Psoas muscle (tissue), 7 donors: ENCODE measurements at regions not wholly inside any gene's neighbourhood (a gene's known extent, or its start where the extent isn't known, plus 50 kb on each side); places are given as distances from the start of the nearest gene placed in this dataset.
"Not testable (repeated sequence)": the region's sequence is repeated elsewhere in the genome, so short reads cannot be mapped to it uniquely, and the experiment has no call there.

Source experiments
- ATAC-seq, 4 donors: fragments of 200-7000 bp; cut with Tn5 transposase; one replicate each; pipeline ENCODE4 v1.9.1; 2020; ENCODE audit warnings: moderate library complexity in 3 of 4, mild to moderate bottlenecking in 2 of 4
- DNase-seq, 2 donors: peaks; one replicate each; pipeline ENCODE4 v3.0.0-alpha.2; 2020
- H3K27ac ChIP-seq: fragments of 200-600 bp; one replicate; pipeline ENCODE4 v1.8.0; 2022
- H3K27me3 ChIP-seq, 3 donors: fragments of 200-600 bp in 1 of 3; one replicate each; pipeline versions ENCODE4 v1.6.1 to v1.8.0; 2013 to 2022; ENCODE audit warnings: low read length in 2 of 3, mild to moderate bottlenecking in 2 of 3, moderate library complexity in 1 of 3; ENCODE audit not compliant: insufficient read depth in 3 of 3
- H3K36me3 ChIP-seq, 2 donors: fragments of 200-600 bp in 1 of 2; one replicate each; pipeline versions ENCODE4 v1.6.1 to v1.8.0; 2013 to 2022; ENCODE audit warnings: low read depth in 1 of 2, mild to moderate bottlenecking in 1 of 2, moderate library complexity in 1 of 2; ENCODE audit not compliant: insufficient read depth in 1 of 2
- H3K4me1 ChIP-seq: fragments of 200-600 bp; one replicate; pipeline ENCODE4 v1.8.0; 2022
- H3K4me3 ChIP-seq: fragments of 200-600 bp; one replicate; pipeline ENCODE4 v1.8.0; 2022; ENCODE audit warnings: mild to moderate bottlenecking
- H3K9me3 ChIP-seq: fragments of 200-600 bp; one replicate; pipeline ENCODE4 v1.8.0; 2022
- WGBS, 3 donors: extraction: QIAGEN DNeasy Blood & Tissue Kit; methylation state at CpG; one replicate each; pipeline versions ENCODE4 v1.1.6 to v1.1.7; 2013; 5-methylcytosine and 5-hydroxymethylcytosine counted together
- intact Hi-C, 2 donors: fragments of 100-400 bp; cut with DNase I; formaldehyde crosslinking; loops; one replicate each; pipeline versions ENCODE4 v1.11.0 to v1.14.2; 2022
- TF ChIP-seq, protein P1 (sequence below): fragments of 200-600 bp; IDR thresholded peaks from one replicate; pipeline ENCODE4 v1.8.0; 2022; ENCODE audit warnings: antibody characterized with exemption
- donor health status: healthy with polysubstance abuse.
- donor health status: DM: no; HTN: no; CAD: no; lungs with moderate emphysema.
- donor health status: Bipolar disorder and iron deficiency.
- donor health status: healthy.
- donor health status: DM: yes; HTN: yes; CAD: no.
- donor health status: DM: no; HTN: no; CAD: no.
- donor health status: DM: yes; HTN: yes; CAD: no.

DNA sequence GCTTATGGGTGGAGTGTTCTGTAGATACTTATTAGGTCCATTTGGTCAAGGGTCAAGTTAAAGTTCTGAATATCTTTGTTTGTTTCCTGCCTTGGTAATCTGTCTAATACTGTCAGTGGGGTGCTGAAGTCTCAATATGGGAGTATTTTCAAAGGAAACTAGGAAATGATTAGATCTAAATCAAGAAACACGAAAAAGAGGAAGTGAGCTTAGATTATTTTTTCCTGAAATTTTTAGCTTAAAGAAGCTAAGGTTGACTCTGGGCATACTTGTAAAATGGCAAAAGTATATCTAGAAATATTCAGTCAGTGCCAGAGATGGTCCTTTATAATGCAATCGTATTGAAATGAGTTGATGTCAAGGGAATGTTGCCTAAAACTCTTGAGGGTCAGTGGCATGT lies 313.5 kb downstream of the ICE1 start:
- Histone ChIP-seq H3K27me3 (no peaks in the 10 kb centered on the region), H3K4me3 (no peak overlapping the region), H3K36me3 (no peaks in the 10 kb centered on the region), H3K9me3 (no peaks in the 10 kb centered on the region), H3K27ac (no peak overlapping the region), H3K4me1 (no peaks in the 10 kb centered on the region)
- intact Hi-C loops, result no loop called here
- DNase-seq (no peak), ATAC-seq (no peak)
- TF ChIP-seq, protein P1, sequence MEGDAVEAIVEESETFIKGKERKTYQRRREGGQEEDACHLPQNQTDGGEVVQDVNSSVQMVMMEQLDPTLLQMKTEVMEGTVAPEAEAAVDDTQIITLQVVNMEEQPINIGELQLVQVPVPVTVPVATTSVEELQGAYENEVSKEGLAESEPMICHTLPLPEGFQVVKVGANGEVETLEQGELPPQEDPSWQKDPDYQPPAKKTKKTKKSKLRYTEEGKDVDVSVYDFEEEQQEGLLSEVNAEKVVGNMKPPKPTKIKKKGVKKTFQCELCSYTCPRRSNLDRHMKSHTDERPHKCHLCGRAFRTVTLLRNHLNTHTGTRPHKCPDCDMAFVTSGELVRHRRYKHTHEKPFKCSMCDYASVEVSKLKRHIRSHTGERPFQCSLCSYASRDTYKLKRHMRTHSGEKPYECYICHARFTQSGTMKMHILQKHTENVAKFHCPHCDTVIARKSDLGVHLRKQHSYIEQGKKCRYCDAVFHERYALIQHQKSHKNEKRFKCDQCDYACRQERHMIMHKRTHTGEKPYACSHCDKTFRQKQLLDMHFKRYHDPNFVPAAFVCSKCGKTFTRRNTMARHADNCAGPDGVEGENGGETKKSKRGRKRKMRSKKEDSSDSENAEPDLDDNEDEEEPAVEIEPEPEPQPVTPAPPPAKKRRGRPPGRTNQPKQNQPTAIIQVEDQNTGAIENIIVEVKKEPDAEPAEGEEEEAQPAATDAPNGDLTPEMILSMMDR, result no peak
- 75 to 80% (median 77%) methylated on average over 2 of the region's 2 CpGs for WGBS, 3 donors

DNA sequence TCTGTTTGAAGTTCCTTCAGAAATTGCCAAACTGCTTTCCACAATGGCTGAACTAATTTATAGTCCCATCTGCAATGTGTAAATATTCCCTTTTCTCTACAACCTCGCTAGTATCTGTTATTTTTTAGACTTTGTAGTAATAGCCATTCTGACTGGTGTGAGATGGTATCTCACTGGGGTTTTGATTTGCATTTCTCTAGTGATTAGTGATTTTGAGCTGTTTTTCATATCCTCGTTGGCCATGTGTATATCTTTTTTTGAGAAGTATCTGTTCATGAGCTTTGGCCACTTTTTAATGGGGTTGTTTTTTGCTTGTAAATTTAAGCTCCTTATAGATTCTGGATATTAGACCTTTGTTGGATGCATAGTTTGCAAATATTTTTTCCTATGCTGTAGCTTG lies 310.6 kb downstream of the ICE1 start:
- intact Hi-C loops, ATAC-seq: not testable (repeated sequence)
- 58 to 67% (median 66%) methylated on average over 2 of the region's 2 CpGs for WGBS, 3 donors

DNA sequence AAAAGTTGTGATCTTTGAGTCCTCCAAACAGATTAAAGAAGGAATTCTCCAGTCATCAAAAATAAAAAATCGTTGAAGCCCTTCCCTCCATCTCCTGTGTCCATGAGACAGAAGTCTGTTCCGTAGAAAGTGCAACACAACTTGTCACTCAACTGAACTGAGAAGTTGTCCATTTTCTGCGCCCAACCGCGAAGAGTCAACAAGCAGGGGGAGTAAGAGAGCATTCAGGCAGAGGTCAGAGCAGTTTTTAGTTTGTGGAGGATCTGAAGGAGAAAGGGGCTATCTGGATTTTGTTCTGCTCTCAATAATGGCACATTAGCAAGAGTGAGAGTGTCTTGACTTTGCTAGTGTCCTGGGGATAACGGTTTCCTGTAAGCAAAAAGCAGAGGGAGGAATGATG lies 303.9 kb downstream of the ICE1 start:
- Histone ChIP-seq H3K36me3 (no peaks in the 10 kb centered on the region), H3K4me1 (no peaks in the 10 kb centered on the region), H3K27me3 (no peaks in the 10 kb centered on the region), H3K27ac (no peak overlapping the region), H3K4me3 (no peak overlapping the region), H3K9me3 (no peaks in the 10 kb centered on the region)
- 73 to 76% (median 74%) methylated on average over 6 of the region's 6 CpGs for WGBS, 3 donors
- DNase-seq, result no peak
- intact Hi-C loops, result no loop called here
- TF ChIP-seq, protein P1, result no peak
- ATAC-seq, result no peak

More for the DNA sequence above, 310.6 kb downstream of the ICE1 start:
- H3K27me3 ChIP-seq, H3K27ac ChIP-seq, H3K4me3 ChIP-seq, H3K4me1 ChIP-seq, H3K36me3 ChIP-seq, H3K9me3 ChIP-seq, DNase-seq: not testable (repeated sequence)

DNA sequence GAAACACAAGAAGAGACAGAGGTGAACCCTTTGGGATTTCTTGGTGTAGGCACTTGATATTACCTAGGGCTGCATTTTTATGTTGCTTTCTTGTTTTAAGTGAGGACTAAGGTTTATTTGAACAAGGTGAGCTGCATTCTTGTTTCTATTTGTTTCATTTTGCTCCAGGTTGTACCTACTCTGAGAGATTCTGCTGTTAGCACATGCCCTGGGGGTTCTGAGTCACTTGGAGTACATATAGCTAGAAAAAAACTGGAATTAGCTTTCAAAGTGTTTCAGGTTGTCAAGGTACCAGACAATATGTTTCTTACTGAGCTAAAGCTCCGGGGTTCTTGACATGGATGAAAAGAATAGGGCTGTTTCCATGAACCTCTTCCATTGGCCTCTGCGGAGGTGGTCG lies 299.4 kb downstream of the ICE1 start:
- intact Hi-C loops, result no loop called here
- DNase-seq (no peak), ATAC-seq (no peak)
- Histone ChIP-seq H3K27ac (no peak overlapping the region), H3K4me1 (no peaks in the 10 kb centered on the region), H3K36me3 (no peaks in the 10 kb centered on the region), H3K27me3 (no peaks in the 10 kb centered on the region), H3K9me3 (no peaks in the 10 kb centered on the region), H3K4me3 (no peak overlapping the region)
- TF ChIP-seq, protein P1, result no peak
- 72 to 88% (median 73%) methylated on average over 3 of the region's 3 CpGs for whole genome bisulfite sequencing, 3 donors

DNA sequence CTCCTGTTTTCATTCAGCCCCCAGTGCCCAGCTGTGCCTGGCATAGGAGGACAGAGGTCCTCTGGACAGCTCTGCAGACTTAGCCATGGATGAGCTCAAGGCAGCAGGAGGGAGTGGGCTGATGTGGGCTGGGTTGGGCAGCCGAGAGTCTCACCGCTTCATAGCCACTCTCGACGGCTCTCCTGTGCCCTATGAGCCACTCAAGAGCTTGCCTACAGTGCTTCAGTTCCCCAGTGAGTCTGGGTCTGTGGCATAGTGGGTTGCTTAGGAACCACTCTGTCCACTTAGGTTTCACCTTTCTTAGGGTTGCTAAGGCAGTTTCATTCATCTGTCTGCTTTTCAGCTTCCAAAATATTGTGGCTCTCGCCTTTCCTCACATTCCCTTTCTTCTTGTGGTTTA lies 296.8 kb downstream of the ICE1 start:
- intact Hi-C loops, result no loop called here
- TF ChIP-seq, protein P1, result no peak
- no peak overlapping the region for H3K4me3 ChIP-seq
- H3K27ac ChIP-seq, result no peak overlapping the region
- no peak for DNase-seq
- ATAC-seq, result no peak
- H3K27me3 ChIP-seq, result no peaks in the 10 kb centered on the region
- WGBS, 3 donors, result 47 to 65% (median 60%) methylated on average over 5 of the region's 5 CpGs
- no peaks in the 10 kb centered on the region for H3K4me1 ChIP-seq
- H3K9me3 ChIP-seq, result no peaks in the 10 kb centered on the region
- no peaks in the 10 kb centered on the region for H3K36me3 ChIP-seq
